PC-3 (cell line): ENCODE measurements at regions not wholly inside any gene's neighbourhood (a gene's known extent, or its start where the extent isn't known, plus 50 kb on each side); places are given as distances from the start of the nearest gene placed in this dataset.

Source experiments
- EZH2 ChIP-seq: fragments of 300-600 bp; sonication (generic); IDR thresholded peaks from one replicate; pipeline ENCODE4 v1.6.1; 2017; ENCODE audit warnings: antibody characterized with exemption, mild to moderate bottlenecking, low read length; ENCODE audit not compliant: unreplicated experiment
- TF ChIP-seq, protein P1 (sequence below): fragments of 300-600 bp; sonication (generic); conservative IDR thresholded peaks from 2 replicates; pipeline ENCODE4 v1.5.1; 2017; ENCODE audit warnings: antibody characterized with exemption, low read depth, mild to moderate bottlenecking, low read length

- TF ChIP-seq, protein P1, sequence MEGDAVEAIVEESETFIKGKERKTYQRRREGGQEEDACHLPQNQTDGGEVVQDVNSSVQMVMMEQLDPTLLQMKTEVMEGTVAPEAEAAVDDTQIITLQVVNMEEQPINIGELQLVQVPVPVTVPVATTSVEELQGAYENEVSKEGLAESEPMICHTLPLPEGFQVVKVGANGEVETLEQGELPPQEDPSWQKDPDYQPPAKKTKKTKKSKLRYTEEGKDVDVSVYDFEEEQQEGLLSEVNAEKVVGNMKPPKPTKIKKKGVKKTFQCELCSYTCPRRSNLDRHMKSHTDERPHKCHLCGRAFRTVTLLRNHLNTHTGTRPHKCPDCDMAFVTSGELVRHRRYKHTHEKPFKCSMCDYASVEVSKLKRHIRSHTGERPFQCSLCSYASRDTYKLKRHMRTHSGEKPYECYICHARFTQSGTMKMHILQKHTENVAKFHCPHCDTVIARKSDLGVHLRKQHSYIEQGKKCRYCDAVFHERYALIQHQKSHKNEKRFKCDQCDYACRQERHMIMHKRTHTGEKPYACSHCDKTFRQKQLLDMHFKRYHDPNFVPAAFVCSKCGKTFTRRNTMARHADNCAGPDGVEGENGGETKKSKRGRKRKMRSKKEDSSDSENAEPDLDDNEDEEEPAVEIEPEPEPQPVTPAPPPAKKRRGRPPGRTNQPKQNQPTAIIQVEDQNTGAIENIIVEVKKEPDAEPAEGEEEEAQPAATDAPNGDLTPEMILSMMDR, result no peak
- no peak for TF ChIP-seq EZH2
Measured at GRCh38 chr13:111964411-111965035, 102.4 kb upstream of the SOX1 start.
